ENCODE measurements at regions not wholly inside any gene's neighbourhood (a gene's known extent, or its start where the extent isn't known, plus 50 kb on each side); places are given as distances from the start of the nearest gene placed in this dataset.

DNA sequence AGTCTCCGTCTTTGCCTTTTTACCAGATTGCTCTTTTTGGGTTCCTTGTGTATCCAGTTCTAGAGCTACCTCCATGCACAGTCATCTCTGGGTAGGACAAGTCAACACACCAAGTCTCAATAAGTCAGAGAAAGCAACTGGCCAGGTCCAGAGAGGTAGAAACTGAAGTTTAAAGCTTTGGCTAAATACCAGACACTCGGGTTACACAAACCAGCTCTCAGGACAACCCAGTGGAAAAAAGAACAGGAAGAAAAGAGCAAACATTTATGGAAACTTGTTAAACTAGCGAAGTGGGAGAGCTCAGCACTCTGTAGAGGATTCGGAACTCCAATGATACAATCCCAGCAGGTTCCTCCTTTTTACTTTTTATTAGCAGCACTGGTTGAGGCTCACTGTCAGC lies 291.0 kb upstream of the CPEB2 start:
- TF ChIP-seq, protein P1, sequence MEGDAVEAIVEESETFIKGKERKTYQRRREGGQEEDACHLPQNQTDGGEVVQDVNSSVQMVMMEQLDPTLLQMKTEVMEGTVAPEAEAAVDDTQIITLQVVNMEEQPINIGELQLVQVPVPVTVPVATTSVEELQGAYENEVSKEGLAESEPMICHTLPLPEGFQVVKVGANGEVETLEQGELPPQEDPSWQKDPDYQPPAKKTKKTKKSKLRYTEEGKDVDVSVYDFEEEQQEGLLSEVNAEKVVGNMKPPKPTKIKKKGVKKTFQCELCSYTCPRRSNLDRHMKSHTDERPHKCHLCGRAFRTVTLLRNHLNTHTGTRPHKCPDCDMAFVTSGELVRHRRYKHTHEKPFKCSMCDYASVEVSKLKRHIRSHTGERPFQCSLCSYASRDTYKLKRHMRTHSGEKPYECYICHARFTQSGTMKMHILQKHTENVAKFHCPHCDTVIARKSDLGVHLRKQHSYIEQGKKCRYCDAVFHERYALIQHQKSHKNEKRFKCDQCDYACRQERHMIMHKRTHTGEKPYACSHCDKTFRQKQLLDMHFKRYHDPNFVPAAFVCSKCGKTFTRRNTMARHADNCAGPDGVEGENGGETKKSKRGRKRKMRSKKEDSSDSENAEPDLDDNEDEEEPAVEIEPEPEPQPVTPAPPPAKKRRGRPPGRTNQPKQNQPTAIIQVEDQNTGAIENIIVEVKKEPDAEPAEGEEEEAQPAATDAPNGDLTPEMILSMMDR (conservative IDR thresholded peaks at IDR 0.05): no peak
- no peak for TF ChIP-seq EZH2 (IDR thresholded peaks at IDR 0.05; ENCODE audit: low read depth)
